ENCODE measurements at regions not wholly inside any gene's neighbourhood (a gene's known extent, or its start where the extent isn't known, plus 50 kb on each side); places are given as distances from the start of the nearest gene placed in this dataset.

GRCh38 chr4:187799735-187800134, 195.8 kb upstream of the ZFP42 start:
- Histone ChIP-seq H3K27ac (ENCODE audit: control insufficient read depth, insufficient read depth, low read length) (no peak overlapping the region), H3K79me2 (ENCODE audit: control insufficient read depth, insufficient read depth, low read length) (no peaks in the 10 kb centered on the region), H3K4me2 (ENCODE audit: control insufficient read depth, extremely low read depth, insufficient read depth, low read depth, low read length) (no peak overlapping the region), H4K20me1 (ENCODE audit: control insufficient read depth, extremely low read depth, insufficient read depth, low read length) (no peaks in the 10 kb centered on the region), H3K9me3 (ENCODE audit: control insufficient read depth, low read depth, low read length) (no peaks in the 10 kb centered on the region), H3K36me3 (ENCODE audit: control insufficient read depth in 2 of 2, extremely low read depth in 1 of 2, insufficient read depth in 2 of 2, low read length in 2 of 2) (no peaks in the 10 kb centered on the region), H3K9ac (ENCODE audit: control insufficient read depth, extremely low read depth, insufficient read depth, low read length) (no peak overlapping the region), H2AFZ (ENCODE audit: control insufficient read depth, low read length) (no peak overlapping the region), H3K27me3 (ENCODE audit: control insufficient read depth, extremely low read depth, insufficient read depth, low read length) (no peaks in the 10 kb centered on the region), H3K4me1 (ENCODE audit: control insufficient read depth, extremely low read depth, insufficient read depth, low read length) (no peaks in the 10 kb centered on the region), H3K4me3 (ENCODE audit: control insufficient read depth in 2 of 3, extremely low read depth in 1 of 3, insufficient read depth in 2 of 3, low read depth in 1 of 3, low read length in 3 of 3) (no peak overlapping the region), H3K9me1 (ENCODE audit: control insufficient read depth, extremely low read depth, insufficient read depth, low read length) (no peaks in the 10 kb centered on the region)
- no peak for DNase-seq (ENCODE audit: low read depth, low spot score)
- no peak for FAIRE-seq
- dilution Hi-C loops (cut with MboI; ENCODE audit: extremely low pct_ligation_motif_present, low sequenced_read_pairs): no loop called here
- TF ChIP-seq EZH2 (IDR thresholded peaks at IDR 0.05; ENCODE audit: low read length) (no peak), CTCF (optimal IDR thresholded peaks at IDR 0.05 in 1 of 3, IDR thresholded peaks at IDR 0.05 in 1 of 3, conservative IDR thresholded peaks at IDR 0.05 in 1 of 3; ENCODE audit: extremely low read depth in 1 of 3, insufficient read depth in 2 of 3, low read length in 3 of 3) (no peak)

GRCh38 chr4:187811591-187811990, 184.0 kb upstream of the ZFP42 start:
- Histone ChIP-seq H3K4me3 (ENCODE audit: control insufficient read depth in 2 of 3, extremely low read depth in 1 of 3, insufficient read depth in 2 of 3, low read depth in 1 of 3, low read length in 3 of 3) (no peak overlapping the region), H3K9me3 (ENCODE audit: control insufficient read depth, low read depth, low read length) (no peaks in the 10 kb centered on the region), H3K27ac (ENCODE audit: control insufficient read depth, insufficient read depth, low read length) (no peak overlapping the region), H3K27me3 (ENCODE audit: control insufficient read depth, extremely low read depth, insufficient read depth, low read length) (no peaks in the 10 kb centered on the region), H3K79me2 (ENCODE audit: control insufficient read depth, insufficient read depth, low read length) (no peaks in the 10 kb centered on the region), H3K4me2 (ENCODE audit: control insufficient read depth, extremely low read depth, insufficient read depth, low read depth, low read length) (no peak overlapping the region), H3K9me1 (ENCODE audit: control insufficient read depth, extremely low read depth, insufficient read depth, low read length) (no peaks in the 10 kb centered on the region), H3K36me3 (ENCODE audit: control insufficient read depth in 2 of 2, extremely low read depth in 1 of 2, insufficient read depth in 2 of 2, low read length in 2 of 2) (no peaks in the 10 kb centered on the region), H4K20me1 (ENCODE audit: control insufficient read depth, extremely low read depth, insufficient read depth, low read length) (no peaks in the 10 kb centered on the region), H3K4me1 (ENCODE audit: control insufficient read depth, extremely low read depth, insufficient read depth, low read length) (no peaks in the 10 kb centered on the region), H3K9ac (ENCODE audit: control insufficient read depth, extremely low read depth, insufficient read depth, low read length) (no peak overlapping the region), H2AFZ (ENCODE audit: control insufficient read depth, low read length) (no peak overlapping the region)
- TF ChIP-seq EZH2 (IDR thresholded peaks at IDR 0.05; ENCODE audit: low read length) (no peak), CTCF (optimal IDR thresholded peaks at IDR 0.05 in 1 of 3, IDR thresholded peaks at IDR 0.05 in 1 of 3, conservative IDR thresholded peaks at IDR 0.05 in 1 of 3; ENCODE audit: extremely low read depth in 1 of 3, insufficient read depth in 2 of 3, low read length in 3 of 3) (no peak)
- FAIRE-seq (no peak), DNase-seq (ENCODE audit: low read depth, low spot score) (no peak)
- dilution Hi-C loops (cut with MboI; ENCODE audit: extremely low pct_ligation_motif_present, low sequenced_read_pairs): no loop called here
